SK-N-SH (cell line): ENCODE measurements at regions not wholly inside any gene's neighbourhood (a gene's known extent, or its start where the extent isn't known, plus 50 kb on each side); places are given as distances from the start of the nearest gene placed in this dataset.

Experiments
- CTCF ChIA-PET: fragments of 300-600, 350-600 bp; formaldehyde crosslinking; extraction: SDS; loops from one replicate; lab custom pipeline; 2021; lab: Yijun Ruan, JAX
- POLR2A ChIA-PET: fragments of 350-600 bp; sonication (Branson Sonifier 250); formaldehyde crosslinking; extraction: SDS; loops from one replicate; lab custom pipeline; 2020; ENCODE audit warnings: antibody characterized with exemption, inconsistent platforms; lab: Yijun Ruan, JAX
- DNase-seq: peaks from one replicate; pipeline ENCODE4 v3.0.0; 2012
- H2AFZ ChIP-seq: fragments of 200-600 bp; sonication (generic); 2 replicates; pipeline ENCODE4 v1.8.1; 2016; ENCODE audit warnings: antibody characterized with exemption, mild to moderate bottlenecking, low read depth
- H3F3A ChIP-seq: fragments of 200-600 bp; sonication (generic); replicated peaks from 2 replicates; pipeline ENCODE3; 2016; ENCODE audit warnings: antibody characterized with exemption, mild to moderate bottlenecking; ENCODE audit not compliant: insufficient read depth
- H3K27ac ChIP-seq, 2 experiments: fragments of 200-500 bp in 1 of 2; fragments of 200-600 bp in 1 of 2; sonication (Bioruptor generic) in 1 of 2; sonication (generic), shearing (Covaris generic) in 1 of 2; 2 replicates each; pipeline versions ENCODE4 v1.5.1 to v1.6.1; 2014 to 2016; ENCODE audit warnings: low read depth in 2 of 2, inconsistent platforms in 1 of 2, low read length in 1 of 2, mild to moderate bottlenecking in 1 of 2, mixed read lengths in 1 of 2
- H3K27me3 ChIP-seq: fragments of 200-600 bp; sonication (generic), shearing (Covaris generic); 2 replicates; pipeline ENCODE4 v1.6.1; 2016; ENCODE audit warnings: mixed run types; ENCODE audit not compliant: insufficient read depth
- H3K36me3 ChIP-seq, 2 experiments: fragments of 200-500 bp in 1 of 2; fragments of 200-600 bp in 1 of 2; sonication (Bioruptor generic) in 1 of 2; sonication (generic) in 1 of 2; replicated peaks in 1 of 2; 2 replicates each; pipeline versions ENCODE3 to v1.5.1; 2014 to 2016; ENCODE audit warnings: low read length in 1 of 2, mild to moderate bottlenecking in 1 of 2; ENCODE audit not compliant: insufficient read depth in 2 of 2, control insufficient read depth in 1 of 2
- H3K4me1 ChIP-seq, 2 experiments: fragments of 200-500 bp in 1 of 2; fragments of 200-600 bp in 1 of 2; sonication (Bioruptor generic) in 1 of 2; sonication (generic), shearing (Covaris generic) in 1 of 2; 2 replicates each; pipeline versions ENCODE4 v1.5.1 to v1.6.1; 2014 to 2016; ENCODE audit warnings: low read depth in 1 of 2, low read length in 1 of 2, mixed run types in 1 of 2; ENCODE audit not compliant: insufficient read depth in 2 of 2, control insufficient read depth in 1 of 2
- H3K4me2 ChIP-seq: fragments of 200-600 bp; sonication (generic), shearing (Covaris generic); 2 replicates; pipeline ENCODE4 v1.6.1; 2017; ENCODE audit warnings: mixed run types
- H3K4me3 ChIP-seq, 2 experiments: fragments of 200-500 bp in 1 of 2; fragments of 200-600 bp in 1 of 2; sonication (Bioruptor generic) in 1 of 2; sonication (generic), shearing (Covaris generic) in 1 of 2; 2 replicates each; pipeline versions ENCODE4 v1.5.1 to v1.8.1; 2014 to 2016; ENCODE audit warnings: low read depth in 2 of 2, inconsistent platforms in 1 of 2, low read length in 1 of 2, mild to moderate bottlenecking in 1 of 2, mixed read lengths in 1 of 2, moderate library complexity in 1 of 2
- H3K79me2 ChIP-seq: fragments of 200-600 bp; sonication (generic); 2 replicates; pipeline ENCODE4 v1.8.1; 2017; ENCODE audit warnings: mild to moderate bottlenecking; ENCODE audit not compliant: insufficient read depth
- H3K9ac ChIP-seq: fragments of 200-600 bp; sonication (generic); 2 replicates; pipeline ENCODE4 v1.6.1; 2017; ENCODE audit warnings: mixed run types
- H3K9me2 ChIP-seq: fragments of 200-600 bp; sonication (generic); 2 replicates; pipeline ENCODE4 v1.6.1; 2017; ENCODE audit warnings: mixed run types
- H3K9me3 ChIP-seq: fragments of 200-600 bp; sonication (generic); 2 replicates; pipeline ENCODE4 v1.6.1; 2017; ENCODE audit warnings: mixed run types, mild to moderate bottlenecking, moderate library complexity
- H4K20me1 ChIP-seq: fragments of 200-600 bp; sonication (generic); 2 replicates; pipeline ENCODE4 v1.6.1; 2017; ENCODE audit warnings: mild to moderate bottlenecking, mixed run types; ENCODE audit not compliant: insufficient read depth
- CHD2 ChIP-seq: fragments of 150-350 bp; IDR thresholded peaks from 2 replicates; pipeline ENCODE4 v1.6.1; 2018; ENCODE audit warnings: low read length; ENCODE audit not compliant: partially characterized antibody
- CTCF ChIP-seq: fragments of 200-600 bp; sonication (generic); IDR thresholded peaks from 2 replicates; pipeline ENCODE4 v1.6.1; 2017; ENCODE audit warnings: antibody characterized with exemption, mild to moderate bottlenecking, moderate library complexity
- EP300 ChIP-seq, 2 experiments: IDR thresholded peaks; 2 replicates each; pipeline versions ENCODE4 v1.4.0 to v1.6.1; 2012; ENCODE audit warnings: borderline replicate concordance in 1 of 2, low read depth in 1 of 2, low read length in 1 of 2
- FOSL2 ChIP-seq: IDR thresholded peaks from 2 replicates; pipeline ENCODE4 v1.4.0; 2012; ENCODE audit warnings: low read depth, mild to moderate bottlenecking, moderate library complexity, borderline replicate concordance
- FOXJ3 ChIP-seq: sonication (generic); formaldehyde crosslinking; IDR thresholded peaks from 2 replicates; pipeline ENCODE4 v1.5.1; 2020; ENCODE audit warnings: mild to moderate bottlenecking, missing genetic modification reagents
- FOXM1 ChIP-seq: IDR thresholded peaks from 2 replicates; pipeline ENCODE4 v1.4.0; 2012; ENCODE audit warnings: low read depth, mild to moderate bottlenecking
- GATA2 ChIP-seq: sonication (generic); formaldehyde crosslinking; IDR thresholded peaks from 2 replicates; pipeline ENCODE4 v1.5.0; 2020; ENCODE audit warnings: mild to moderate bottlenecking, missing genetic modification reagents
- JUND ChIP-seq: IDR thresholded peaks from 2 replicates; pipeline ENCODE4 v1.4.0; 2012
- MEF2A ChIP-seq: IDR thresholded peaks from 2 replicates; pipeline ENCODE4 v1.4.0; 2012; ENCODE audit warnings: low read depth, borderline replicate concordance
- MXI1 ChIP-seq: IDR thresholded peaks from 2 replicates; pipeline ENCODE4 v1.6.1; 2012; ENCODE audit warnings: mild to moderate bottlenecking, low read depth, low read length, improper control_type of control experiment
- NFIC ChIP-seq: IDR thresholded peaks from 2 replicates; pipeline ENCODE4 v1.4.0; 2012; ENCODE audit warnings: borderline replicate concordance
- NRF1 ChIP-seq: IDR thresholded peaks from 2 replicates; pipeline ENCODE4 v1.6.1; 2012; ENCODE audit warnings: low read depth, mild to moderate bottlenecking, low read length
- POLR2AphosphoS5 ChIP-seq: IDR thresholded peaks from 2 replicates; pipeline ENCODE4 v1.6.1; 2012; ENCODE audit warnings: low read depth, low read length
- RAD21 ChIP-seq: IDR thresholded peaks from 2 replicates; pipeline ENCODE4 v1.6.1; 2012; ENCODE audit warnings: mild to moderate bottlenecking, low read length
- RFX5 ChIP-seq: IDR thresholded peaks from 2 replicates; pipeline ENCODE4 v1.6.1; 2012; ENCODE audit warnings: mild to moderate bottlenecking, improper control_type of control experiment, low read length
- RXRA ChIP-seq: IDR thresholded peaks from 2 replicates; pipeline ENCODE4 v1.4.0; 2012; ENCODE audit warnings: low read depth, mild to moderate bottlenecking, borderline replicate concordance
- SMC3 ChIP-seq: IDR thresholded peaks from 2 replicates; pipeline ENCODE4 v1.6.1; 2012; ENCODE audit warnings: low read depth, low read length, improper control_type of control experiment
- TAF1 ChIP-seq: IDR thresholded peaks from 2 replicates; pipeline ENCODE4 v1.6.1; 2012; ENCODE audit warnings: low read depth, mild to moderate bottlenecking, low read length, moderate library complexity, borderline replicate concordance
- YY1 ChIP-seq: IDR thresholded peaks from 2 replicates; pipeline ENCODE4 v1.4.0; 2012; ENCODE audit warnings: low read depth, mild to moderate bottlenecking
- WGBS: methylation state at CpG from one replicate; pipeline ENCODE4 v1.1.6; 2017; ENCODE audit warnings: low lambda C conversion rate; 5-methylcytosine and 5-hydroxymethylcytosine counted together
- TF ChIP-seq, protein P1 (sequence below): IDR thresholded peaks from 2 replicates; pipeline ENCODE4 v1.4.0; 2012; ENCODE audit warnings: low read depth
- TF ChIP-seq, protein P2 (sequence below): fragments of 150-350 bp; IDR thresholded peaks from 2 replicates; pipeline ENCODE4 v1.6.1; 2017; ENCODE audit warnings: antibody characterized with exemption, low read length, low read depth, borderline replicate concordance
- TF ChIP-seq, protein P3 (sequence below): fragments of 150-350 bp; IDR thresholded peaks from 2 replicates; pipeline ENCODE4 v1.6.1; 2016; ENCODE audit warnings: mild to moderate bottlenecking, low read depth, low read length
- TF ChIP-seq, protein P4 (sequence below): IDR thresholded peaks from 2 replicates; pipeline ENCODE4 v1.4.0; 2012; ENCODE audit warnings: low read depth, borderline replicate concordance

DNA sequence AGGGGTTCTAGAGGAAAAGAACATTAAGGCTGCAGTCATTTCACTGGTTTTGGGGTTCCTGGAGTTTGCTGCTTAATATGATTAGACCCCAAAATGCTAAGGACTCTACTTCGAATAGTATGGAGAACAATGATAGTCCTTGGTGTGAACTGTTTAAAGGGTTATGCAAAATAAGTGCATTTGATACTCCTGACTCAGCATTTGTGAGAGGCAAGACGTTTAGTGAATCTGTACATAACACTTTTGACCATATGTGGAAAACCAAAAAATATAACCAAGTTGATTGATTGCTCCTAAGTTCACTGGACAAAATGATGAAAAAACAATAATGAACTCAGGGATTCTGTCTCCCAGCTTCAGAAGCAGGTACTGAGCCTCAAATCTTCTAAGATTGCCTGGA lies 414.1 kb downstream of the SH3BGRL start:
- H3F3A ChIP-seq: no peaks in the 10 kb centered on the region
- POLR2A ChIA-PET: interaction anchor here (0.6 kb wide), 1 partner anchor 87 kb away, joined by 3 read pairs; no protein-coding TSS in a partner anchor
- H3K27ac ChIP-seq: no peak overlapping the region
- H3K4me1 ChIP-seq: no peaks in the 10 kb centered on the region
- no peak overlapping the region for H3K4me3 ChIP-seq
- H3K79me2 ChIP-seq: no peaks in the 10 kb centered on the region
- no peak overlapping the region for H3K4me2 ChIP-seq
- no peaks in the 10 kb centered on the region for H3K27me3 ChIP-seq
- TF ChIP-seq CTCF: no peak
- TF ChIP-seq, protein P1, sequence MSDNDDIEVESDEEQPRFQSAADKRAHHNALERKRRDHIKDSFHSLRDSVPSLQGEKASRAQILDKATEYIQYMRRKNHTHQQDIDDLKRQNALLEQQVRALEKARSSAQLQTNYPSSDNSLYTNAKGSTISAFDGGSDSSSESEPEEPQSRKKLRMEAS: no peak
- no peak for TF ChIP-seq EP300 (IDR thresholded peaks at IDR 0.05; ENCODE audit: borderline replicate concordance in 1 of 2, low read depth in 1 of 2, low read length in 1 of 2)
- TF ChIP-seq NRF1: no peak
- no peak for TF ChIP-seq YY1
- TF ChIP-seq FOXJ3 (CRISPR knock-in tag): no peak
- TF ChIP-seq RAD21: no peak
- TF ChIP-seq FOXM1: no peak
- TF ChIP-seq, protein P2, sequence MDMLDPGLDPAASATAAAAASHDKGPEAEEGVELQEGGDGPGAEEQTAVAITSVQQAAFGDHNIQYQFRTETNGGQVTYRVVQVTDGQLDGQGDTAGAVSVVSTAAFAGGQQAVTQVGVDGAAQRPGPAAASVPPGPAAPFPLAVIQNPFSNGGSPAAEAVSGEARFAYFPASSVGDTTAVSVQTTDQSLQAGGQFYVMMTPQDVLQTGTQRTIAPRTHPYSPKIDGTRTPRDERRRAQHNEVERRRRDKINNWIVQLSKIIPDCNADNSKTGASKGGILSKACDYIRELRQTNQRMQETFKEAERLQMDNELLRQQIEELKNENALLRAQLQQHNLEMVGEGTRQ: no peak
- no peak for TF ChIP-seq NFIC
- TF ChIP-seq TAF1: no peak
- no peak for TF ChIP-seq RXRA
- TF ChIP-seq RFX5: no peak
- TF ChIP-seq, all 33 proteins: peak for 0
- no peaks in the 10 kb centered on the region for H3K9me3 ChIP-seq
- no peak overlapping the region for H2AFZ ChIP-seq
- WGBS: 2% methylated on average over 2 of the region's 2 CpGs
- H3K9ac ChIP-seq: no peak overlapping the region
- no peak for DNase-seq
- H4K20me1 ChIP-seq: no peaks in the 10 kb centered on the region
- no peaks in the 10 kb centered on the region for H3K9me2 ChIP-seq
- CTCF ChIA-PET: no interaction called here
- H3K36me3 ChIP-seq: no peaks in the 10 kb centered on the region

- no peaks in the 10 kb centered on the region for H3K36me3 ChIP-seq
- H3K4me1 ChIP-seq: no peaks in the 10 kb centered on the region
- no peak overlapping the region for H3K9ac ChIP-seq
- no peak overlapping the region for H3K27ac ChIP-seq
- H3K79me2 ChIP-seq: no peaks in the 10 kb centered on the region
- H2AFZ ChIP-seq: no peak overlapping the region
- H3K4me3 ChIP-seq: no peak overlapping the region
- H3K9me2 ChIP-seq: no peaks in the 10 kb centered on the region
- no peak overlapping the region for H3K4me2 ChIP-seq
- DNase-seq: no peak
- POLR2A ChIA-PET: no interaction called here
- H4K20me1 ChIP-seq: no peaks in the 10 kb centered on the region
- no peaks in the 10 kb centered on the region for H3F3A ChIP-seq
- CTCF ChIA-PET: no interaction called here
- no peaks in the 10 kb centered on the region for H3K9me3 ChIP-seq
- no peaks in the 10 kb centered on the region for H3K27me3 ChIP-seq
- no peak for TF ChIP-seq FOXJ3 (CRISPR knock-in tag)
- TF ChIP-seq GATA2 (CRISPR knock-in tag): no peak
- TF ChIP-seq, protein P2: no peak
- TF ChIP-seq, protein P3, sequence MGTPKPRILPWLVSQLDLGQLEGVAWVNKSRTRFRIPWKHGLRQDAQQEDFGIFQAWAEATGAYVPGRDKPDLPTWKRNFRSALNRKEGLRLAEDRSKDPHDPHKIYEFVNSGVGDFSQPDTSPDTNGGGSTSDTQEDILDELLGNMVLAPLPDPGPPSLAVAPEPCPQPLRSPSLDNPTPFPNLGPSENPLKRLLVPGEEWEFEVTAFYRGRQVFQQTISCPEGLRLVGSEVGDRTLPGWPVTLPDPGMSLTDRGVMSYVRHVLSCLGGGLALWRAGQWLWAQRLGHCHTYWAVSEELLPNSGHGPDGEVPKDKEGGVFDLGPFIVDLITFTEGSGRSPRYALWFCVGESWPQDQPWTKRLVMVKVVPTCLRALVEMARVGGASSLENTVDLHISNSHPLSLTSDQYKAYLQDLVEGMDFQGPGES: no peak
- TF ChIP-seq FOXM1: no peak
- TF ChIP-seq, protein P4, sequence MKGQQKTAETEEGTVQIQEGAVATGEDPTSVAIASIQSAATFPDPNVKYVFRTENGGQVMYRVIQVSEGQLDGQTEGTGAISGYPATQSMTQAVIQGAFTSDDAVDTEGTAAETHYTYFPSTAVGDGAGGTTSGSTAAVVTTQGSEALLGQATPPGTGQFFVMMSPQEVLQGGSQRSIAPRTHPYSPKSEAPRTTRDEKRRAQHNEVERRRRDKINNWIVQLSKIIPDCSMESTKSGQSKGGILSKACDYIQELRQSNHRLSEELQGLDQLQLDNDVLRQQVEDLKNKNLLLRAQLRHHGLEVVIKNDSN: no peak
- no peak for TF ChIP-seq FOSL2
- no peak for TF ChIP-seq SMC3
- no peak for TF ChIP-seq MXI1
- TF ChIP-seq, protein P1: no peak
- no peak for TF ChIP-seq TAF1
- TF ChIP-seq RFX5: no peak
- no peak for TF ChIP-seq RXRA
- TF ChIP-seq YY1: no peak
- TF ChIP-seq MEF2A: no peak
- TF ChIP-seq POLR2AphosphoS5: no peak
- TF ChIP-seq JUND: no peak
- no peak for TF ChIP-seq CHD2
These were observed 460.5 kb downstream of the SH3BGRL start for GRCh38 chrX:81662381-81662780.
